HEK293T (cell line): ENCODE measurements at regions not wholly inside any gene's neighbourhood (a gene's known extent, or its start where the extent isn't known, plus 50 kb on each side); places are given as distances from the start of the nearest gene placed in this dataset.
"Not testable (repeated sequence)": the region's sequence is repeated elsewhere in the genome, so short reads cannot be mapped to it uniquely, and the experiment has no call there.

ENCODE experiments used
- CTCF ChIA-PET: fragments of 350-600 bp; formaldehyde crosslinking; extraction: SDS; loops from one replicate; lab custom pipeline; 2021; ENCODE audit warnings: antibody characterized with exemption, inconsistent platforms; lab: Yijun Ruan, JAX
- POLR2A ChIA-PET: fragments of 350-600 bp; formaldehyde crosslinking; extraction: SDS; loops from one replicate; lab custom pipeline; 2020; ENCODE audit warnings: antibody characterized with exemption, inconsistent platforms; lab: Yijun Ruan, JAX
- DNase-seq: peaks from one replicate; pipeline ENCODE4 v3.0.0; 2012; ENCODE audit warnings: mixed read lengths; ENCODE audit errors: extremely low spot score
- ARNT ChIP-seq: fragments of 450-650 bp; IDR thresholded peaks from 2 replicates; pipeline ENCODE4 v1.6.1; 2017; ENCODE audit warnings: mild to moderate bottlenecking
- BHLHE40 ChIP-seq: fragments of 450-650 bp; IDR thresholded peaks from 2 replicates; pipeline ENCODE4 v1.6.1; 2016; ENCODE audit warnings: mild to moderate bottlenecking, moderate library complexity, borderline replicate concordance
- CTBP1 ChIP-seq: fragments of 450-650 bp; IDR thresholded peaks from 2 replicates; pipeline ENCODE4 v1.6.1; 2016; ENCODE audit warnings: borderline replicate concordance
- ELF4 ChIP-seq: fragments of 450-650 bp; IDR thresholded peaks from 2 replicates; pipeline ENCODE4 v1.6.1; 2017; ENCODE audit warnings: antibody characterized with exemption
- FOXA1 ChIP-seq: fragments of 450-650 bp; IDR thresholded peaks from 2 replicates; pipeline ENCODE4 v1.6.1; 2016; ENCODE audit warnings: mild to moderate bottlenecking
- FOXK2 ChIP-seq: fragments of 450-650 bp; IDR thresholded peaks from 2 replicates; pipeline ENCODE4 v1.6.1; 2016; ENCODE audit warnings: mild to moderate bottlenecking
- FOXM1 ChIP-seq: fragments of 450-650 bp; IDR thresholded peaks from 2 replicates; pipeline ENCODE4 v1.6.1; 2017; ENCODE audit warnings: mild to moderate bottlenecking, borderline replicate concordance
- HDGF ChIP-seq: fragments of 450-650 bp; IDR thresholded peaks from 2 replicates; pipeline ENCODE4 v1.6.1; 2017; ENCODE audit warnings: antibody characterized with exemption, borderline replicate concordance
- L3MBTL2 ChIP-seq: fragments of 450-650 bp; conservative IDR thresholded peaks from 2 replicates; pipeline ENCODE4 v1.6.1; 2016; ENCODE audit warnings: mild to moderate bottlenecking
- NFRKB ChIP-seq: fragments of 450-650 bp; IDR thresholded peaks from 2 replicates; pipeline ENCODE4 v1.6.1; 2016; ENCODE audit warnings: mild to moderate bottlenecking, moderate library complexity
- PKNOX1 ChIP-seq: fragments of 450-650 bp; IDR thresholded peaks from 2 replicates; pipeline ENCODE4 v1.6.1; 2016
- SP1 ChIP-seq: fragments of 450-650 bp; IDR thresholded peaks from 2 replicates; pipeline ENCODE4 v1.6.1; 2017
- SUZ12 ChIP-seq: fragments of 450-650 bp; IDR thresholded peaks from 2 replicates; pipeline ENCODE4 v1.6.1; 2016; ENCODE audit warnings: mild to moderate bottlenecking
- TARDBP ChIP-seq: fragments of 450-650 bp; IDR thresholded peaks from 2 replicates; pipeline ENCODE4 v1.6.1; 2016
- ZNF384 ChIP-seq: fragments of 450-650 bp; IDR thresholded peaks from 2 replicates; pipeline ENCODE4 v1.6.1; 2016

DNA sequence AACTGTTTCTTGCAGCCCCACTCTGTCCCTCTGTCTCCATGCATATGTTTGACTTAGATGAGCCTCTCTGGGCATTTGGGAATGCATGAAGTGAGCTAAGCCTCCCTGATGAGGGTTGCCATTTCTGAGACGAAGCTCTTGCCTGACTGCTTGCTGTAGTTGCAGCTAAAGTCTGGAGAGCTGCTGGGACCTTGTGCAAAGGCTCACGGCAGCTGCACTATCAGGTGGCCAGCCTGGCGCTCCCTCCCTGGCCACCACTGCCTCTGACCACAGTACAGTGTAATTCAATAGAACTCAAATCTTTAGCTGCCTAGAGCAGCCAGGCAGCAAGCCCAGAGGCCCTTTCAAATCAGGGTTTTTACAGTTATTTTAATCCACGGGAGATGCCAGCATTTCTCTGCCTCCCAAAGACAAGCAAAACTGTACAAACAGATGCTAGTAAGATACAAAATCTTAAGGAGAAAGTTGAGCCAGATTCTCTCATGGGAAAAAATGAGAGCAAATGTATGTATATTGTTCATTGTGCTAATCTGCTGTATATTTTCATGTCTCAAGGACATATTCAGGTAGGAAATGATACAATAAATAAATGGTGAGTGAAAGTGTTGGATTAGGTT, 1522.5 kb downstream of the KHDRBS2 start:
- POLR2A ChIA-PET, CTCF ChIA-PET, DNase-seq: not testable (repeated sequence)

GRCh38 chr6:60760928-60761327, 1525.1 kb downstream of the KHDRBS2 start:
- DNase-seq, CTCF ChIA-PET, POLR2A ChIA-PET: not testable (repeated sequence)

GRCh38 chr6:60759149-60759825, 1526.7 kb downstream of the KHDRBS2 start:
- CTCF ChIA-PET: not testable (repeated sequence)

DNA sequence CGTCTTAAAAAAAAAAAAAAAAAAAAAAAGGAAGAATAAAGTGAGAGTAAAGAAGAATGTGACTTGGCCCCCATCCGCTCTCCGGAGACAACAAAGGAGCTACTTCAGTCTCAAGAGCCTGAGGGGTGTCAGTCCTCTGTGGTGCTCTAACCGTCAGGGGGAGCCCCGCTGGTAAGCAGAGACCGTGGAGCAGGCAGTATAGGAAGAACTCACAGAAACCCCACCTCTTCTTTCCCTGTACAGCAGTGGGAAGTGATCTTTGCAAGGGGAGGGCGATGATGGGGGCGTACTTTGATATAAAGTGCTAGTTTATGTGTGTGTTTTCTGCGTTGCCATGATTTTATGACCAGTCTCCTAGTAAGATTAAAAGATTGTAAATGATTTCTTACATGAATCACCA, 1527.3 kb downstream of the KHDRBS2 start:
- CTCF ChIA-PET, DNase-seq, POLR2A ChIA-PET: not testable (repeated sequence)

More at GRCh38 chr6:60759149-60759825, 1526.7 kb downstream of the KHDRBS2 start:
- DNase-seq, POLR2A ChIA-PET: not testable (repeated sequence)

GRCh38 chr6:60754879-60755278, 1531.1 kb downstream of the KHDRBS2 start:
- POLR2A ChIA-PET: no interaction called here
- no peak for TF ChIP-seq FOXA1
- no peak for TF ChIP-seq ARNT
- no peak for TF ChIP-seq ZNF384
- no peak for TF ChIP-seq PKNOX1
- TF ChIP-seq HDGF: no peak
- no peak for TF ChIP-seq SUZ12
- TF ChIP-seq SP1: no peak
- no peak for TF ChIP-seq ELF4
- TF ChIP-seq CTBP1: no peak
- no peak for TF ChIP-seq TARDBP
- TF ChIP-seq L3MBTL2: no peak
- no peak for TF ChIP-seq FOXM1
- TF ChIP-seq NFRKB: no peak
- no peak for TF ChIP-seq FOXK2
- TF ChIP-seq BHLHE40: no peak
- CTCF ChIA-PET: no interaction called here
- no peak for DNase-seq

GRCh38 chr6:60750353-60751081, 1535.5 kb downstream of the KHDRBS2 start:
- DNase-seq, POLR2A ChIA-PET, CTCF ChIA-PET: not testable (repeated sequence)

GRCh38 chr6:60747765-60748556, 1538.1 kb downstream of the KHDRBS2 start:
- POLR2A ChIA-PET, DNase-seq, CTCF ChIA-PET: not testable (repeated sequence)

DNA sequence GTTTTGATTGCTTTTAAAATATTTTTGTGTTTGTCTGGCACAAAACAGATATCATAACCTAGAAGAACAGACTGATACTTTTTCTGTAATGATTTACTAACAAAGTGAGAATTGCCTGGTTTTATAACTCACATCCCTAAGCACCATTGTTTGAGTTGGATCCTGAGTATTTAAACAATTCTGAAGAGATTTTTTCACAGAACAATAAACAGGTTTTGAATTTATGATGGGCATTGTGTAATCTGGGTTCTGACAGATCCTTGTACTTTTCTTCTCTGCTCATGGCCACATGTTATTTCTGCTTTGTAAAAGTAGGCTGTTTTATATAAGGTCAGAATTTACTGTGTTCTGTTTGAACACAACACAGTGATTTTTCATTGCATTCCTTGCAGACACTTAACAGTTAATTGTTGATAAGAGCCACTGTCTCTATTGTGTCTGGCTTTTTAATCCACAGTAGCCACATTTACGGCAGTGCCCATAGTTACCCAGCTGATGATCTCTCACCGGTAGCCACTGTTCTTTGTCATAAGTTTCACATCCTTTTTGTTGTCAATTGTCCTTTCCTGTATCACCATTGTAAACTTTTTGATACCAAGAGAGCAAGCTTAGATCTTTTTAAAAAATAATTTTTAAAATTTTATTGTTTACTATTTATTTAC, 1548.1 kb downstream of the KHDRBS2 start:
- POLR2A ChIA-PET, CTCF ChIA-PET, DNase-seq: not testable (repeated sequence)

DNA sequence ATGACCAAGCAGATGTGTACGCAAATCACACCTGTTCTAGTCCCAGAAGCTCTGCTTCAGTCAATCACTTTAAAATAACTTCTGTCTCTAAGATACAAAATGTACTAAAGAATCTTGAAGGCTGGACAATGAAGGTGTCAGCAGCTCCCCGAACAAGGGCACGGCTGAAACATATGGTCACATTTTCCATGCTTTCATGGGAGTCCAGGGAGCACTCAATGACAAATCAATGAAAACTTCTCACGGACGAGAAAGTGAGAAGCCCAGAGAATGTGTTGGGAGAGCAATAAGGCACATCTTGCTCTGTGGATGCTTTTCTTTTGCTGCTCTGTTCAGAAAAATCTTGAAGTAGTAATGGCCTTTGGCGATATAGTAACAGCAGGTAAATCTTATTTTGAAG, 1548.7 kb downstream of the KHDRBS2 start:
- POLR2A ChIA-PET, CTCF ChIA-PET, DNase-seq: not testable (repeated sequence)

GRCh38 chr6:60723935-60724334, 1562.1 kb downstream of the KHDRBS2 start:
- DNase-seq, CTCF ChIA-PET, POLR2A ChIA-PET: not testable (repeated sequence)
